ENCODE measurements at regions not wholly inside any gene's neighbourhood (a gene's known extent, or its start where the extent isn't known, plus 50 kb on each side); places are given as distances from the start of the nearest gene placed in this dataset.

- Histone ChIP-seq H3K27ac (no peak overlapping the region), H3K36me3 (no peaks in the 10 kb centered on the region), H3K27me3 (no peaks in the 10 kb centered on the region), H3K4me3 (no peak overlapping the region), H3K4me1 (no peaks in the 10 kb centered on the region), H3K9me3 (no peaks in the 10 kb centered on the region)
- no peak for TF ChIP-seq POLR2A (IDR thresholded peaks at IDR 0.05)
- TF ChIP-seq, protein P1, sequence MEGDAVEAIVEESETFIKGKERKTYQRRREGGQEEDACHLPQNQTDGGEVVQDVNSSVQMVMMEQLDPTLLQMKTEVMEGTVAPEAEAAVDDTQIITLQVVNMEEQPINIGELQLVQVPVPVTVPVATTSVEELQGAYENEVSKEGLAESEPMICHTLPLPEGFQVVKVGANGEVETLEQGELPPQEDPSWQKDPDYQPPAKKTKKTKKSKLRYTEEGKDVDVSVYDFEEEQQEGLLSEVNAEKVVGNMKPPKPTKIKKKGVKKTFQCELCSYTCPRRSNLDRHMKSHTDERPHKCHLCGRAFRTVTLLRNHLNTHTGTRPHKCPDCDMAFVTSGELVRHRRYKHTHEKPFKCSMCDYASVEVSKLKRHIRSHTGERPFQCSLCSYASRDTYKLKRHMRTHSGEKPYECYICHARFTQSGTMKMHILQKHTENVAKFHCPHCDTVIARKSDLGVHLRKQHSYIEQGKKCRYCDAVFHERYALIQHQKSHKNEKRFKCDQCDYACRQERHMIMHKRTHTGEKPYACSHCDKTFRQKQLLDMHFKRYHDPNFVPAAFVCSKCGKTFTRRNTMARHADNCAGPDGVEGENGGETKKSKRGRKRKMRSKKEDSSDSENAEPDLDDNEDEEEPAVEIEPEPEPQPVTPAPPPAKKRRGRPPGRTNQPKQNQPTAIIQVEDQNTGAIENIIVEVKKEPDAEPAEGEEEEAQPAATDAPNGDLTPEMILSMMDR (IDR thresholded peaks at IDR 0.05), result no peak
- DNase-seq, result no peak
Observed at GRCh38 chr2:200735061-200735460, 76.6 kb upstream of the BZW1 start.

- no peak for DNase-seq
- Histone ChIP-seq H3K27ac (no peak overlapping the region), H3K27me3 (no peaks in the 10 kb centered on the region), H3K9me3 (no peaks in the 10 kb centered on the region), H3K4me1 (peaks cover 0 to 8% (median 0%) of the 10 kb centered on the region in 4 donors), H3K36me3 (no peaks in the 10 kb centered on the region), H3K4me3 (no peak overlapping the region)
- TF ChIP-seq, protein P1 (IDR thresholded peaks at IDR 0.05), result no peak
- no peak for TF ChIP-seq POLR2A (IDR thresholded peaks at IDR 0.05)
Observed at GRCh38 chr2:200736646-200737274, 75.0 kb upstream of the BZW1 start.

GRCh38 chr2:200737585-200737984 is 74.1 kb upstream of the BZW1 start:
- H3K4me1 ChIP-seq, result peaks cover 0 to 8% (median 0%) of the 10 kb centered on the region in 4 donors
- no peak overlapping the region for H3K4me3 ChIP-seq
- DNase-seq, result no peak
- H3K9me3 ChIP-seq, result no peaks in the 10 kb centered on the region
- no peaks in the 10 kb centered on the region for H3K27me3 ChIP-seq
- TF ChIP-seq, protein P1 (IDR thresholded peaks at IDR 0.05), result no peak
- TF ChIP-seq POLR2A (IDR thresholded peaks at IDR 0.05), result no peak
- no peaks in the 10 kb centered on the region for H3K36me3 ChIP-seq
- no peak overlapping the region for H3K27ac ChIP-seq

DNA sequence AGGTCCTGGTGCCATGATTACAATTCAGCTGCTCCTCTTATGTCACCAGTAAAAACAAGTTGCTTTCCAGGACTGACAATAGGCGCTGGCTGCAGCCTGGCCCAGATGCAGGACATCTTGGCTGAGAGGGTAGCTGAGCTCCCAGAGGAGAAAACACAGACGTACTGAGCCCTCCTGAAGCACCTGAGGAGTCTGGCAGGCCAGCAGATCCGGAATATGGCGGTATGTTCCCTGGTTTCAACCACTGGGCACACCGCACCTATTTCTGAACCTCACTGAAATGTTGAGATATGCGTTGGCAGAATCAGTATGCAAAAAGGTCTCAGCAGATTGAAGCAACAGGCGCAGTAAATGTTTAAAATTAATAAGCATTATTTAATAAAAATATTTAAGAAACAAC is 73.1 kb upstream of the BZW1 start:
- no peaks in the 10 kb centered on the region for H3K9me3 ChIP-seq
- peaks cover 0 to 8% (median 0%) of the 10 kb centered on the region in 4 donors for H3K4me1 ChIP-seq
- no peak overlapping the region for H3K4me3 ChIP-seq
- TF ChIP-seq, protein P1 (IDR thresholded peaks at IDR 0.05), result no peak
- no peak for TF ChIP-seq POLR2A (IDR thresholded peaks at IDR 0.05)
- H3K27ac ChIP-seq, result no peak overlapping the region
- DNase-seq, result no peak
- H3K27me3 ChIP-seq, result no peaks in the 10 kb centered on the region
- no peaks in the 10 kb centered on the region for H3K36me3 ChIP-seq

DNA sequence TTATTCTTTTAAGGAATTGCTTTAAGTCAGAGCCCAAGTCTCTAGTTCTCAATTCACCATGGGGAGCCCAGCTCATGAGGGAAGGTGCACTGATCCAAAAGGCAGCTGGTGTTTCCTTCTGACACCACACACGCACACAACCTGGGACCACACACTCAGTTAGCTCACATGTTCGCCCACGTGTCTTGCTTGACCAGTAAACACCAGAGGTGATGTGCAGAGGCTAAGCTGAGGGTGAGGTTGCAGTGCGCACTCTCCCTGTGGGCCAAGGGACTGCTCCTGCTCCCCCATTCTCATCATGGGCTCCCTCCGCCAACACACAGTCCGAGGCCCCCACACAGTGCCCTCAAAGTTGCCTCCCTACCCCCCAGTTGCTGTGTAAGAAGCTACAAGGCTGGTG is 70.8 kb upstream of the BZW1 start:
- Histone ChIP-seq H3K4me3 (no peak overlapping the region), H3K27me3 (no peaks in the 10 kb centered on the region), H3K27ac (peak overlapping the region in 1 of 4 donors; percentile 50), H3K36me3 (no peaks in the 10 kb centered on the region), H3K9me3 (no peaks in the 10 kb centered on the region), H3K4me1 (peaks cover 0 to 8% (median 0%) of the 10 kb centered on the region in 4 donors)
- TF ChIP-seq, protein P1 (IDR thresholded peaks at IDR 0.05), result no peak
- no peak for TF ChIP-seq POLR2A (IDR thresholded peaks at IDR 0.05)
- no peak for DNase-seq

All from Peyer's patch (tissue), 4 donors.